Erythroblast (primary cell): ENCODE measurements at regions not wholly inside any gene's neighbourhood (a gene's known extent, or its start where the extent isn't known, plus 50 kb on each side); places are given as distances from the start of the nearest gene placed in this dataset.

Experiments
- DNase-seq, 2 experiments: peaks; one replicate each; lab custom pipeline; 2025; lab: John Stamatoyannopoulos, UW
- GATA1 ChIP-seq: IDR thresholded peaks from 2 replicates; pipeline ENCODE4 v1.6.1; 2011; ENCODE audit warnings: low read depth, mild to moderate bottlenecking, control low read depth, low read length, moderate library complexity
- POLR2A ChIP-seq: IDR thresholded peaks from 2 replicates; pipeline ENCODE4 v1.6.1; 2011; ENCODE audit warnings: mild to moderate bottlenecking, low read length

DNA sequence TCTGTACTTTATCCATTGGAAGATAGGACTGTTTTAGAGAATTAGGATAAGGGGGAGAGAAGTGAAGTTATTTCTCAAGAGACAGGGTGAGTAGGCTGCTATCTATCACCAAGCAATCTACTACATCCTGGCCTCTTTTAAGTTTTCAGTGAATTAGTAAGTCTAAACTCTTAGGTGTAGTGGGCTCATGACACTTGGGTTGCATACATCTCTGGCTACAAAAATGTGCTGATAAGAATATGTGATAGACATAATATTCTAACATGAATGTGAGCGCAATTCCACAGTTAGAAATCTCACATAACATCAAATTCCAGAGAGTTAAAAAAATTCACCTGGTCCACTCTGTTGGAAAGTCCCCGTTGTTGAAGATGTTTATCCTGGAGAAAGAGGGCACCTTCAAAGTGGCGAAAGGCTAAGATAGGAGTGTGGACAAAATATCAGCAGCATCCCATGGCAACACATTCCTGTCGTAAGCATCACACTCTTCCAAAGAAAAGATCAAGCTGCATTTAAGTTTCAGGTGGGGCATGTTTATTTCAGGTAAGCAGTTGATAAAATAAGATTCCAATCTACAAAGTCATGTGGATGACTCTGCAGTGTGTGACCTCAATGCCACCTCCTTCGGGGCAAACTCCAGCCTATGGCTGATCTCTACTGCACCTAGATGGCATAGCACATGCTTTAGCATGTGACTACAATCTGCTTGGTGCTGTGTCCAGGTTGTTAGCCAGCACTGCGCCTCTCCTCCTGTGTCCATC lies 111.7 kb upstream of the NEDD9 start:
- TF ChIP-seq GATA1 (no peak), POLR2A (no peak)
- DNase-seq: no peak

DNA sequence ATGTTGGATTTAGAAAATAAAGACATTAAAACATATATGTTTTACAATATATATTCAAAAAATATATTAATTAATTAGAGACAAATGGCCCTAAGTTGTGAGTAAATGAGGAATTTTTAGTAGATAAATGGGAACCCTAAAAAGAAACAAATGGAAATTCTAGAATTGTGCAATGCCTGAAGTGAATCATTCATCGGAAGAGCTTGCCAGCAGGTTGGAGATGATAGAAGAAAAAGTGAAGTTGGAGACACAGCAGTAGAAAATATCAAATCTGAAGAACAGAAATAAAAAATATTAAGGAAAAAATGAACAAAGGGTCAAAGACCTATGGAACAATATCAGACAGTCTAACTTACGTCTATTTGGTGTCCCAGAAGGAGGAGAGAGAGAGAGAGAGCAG lies 109.4 kb upstream of the NEDD9 start:
- no peak for DNase-seq
- no peak for TF ChIP-seq GATA1
- no peak for TF ChIP-seq POLR2A

DNA sequence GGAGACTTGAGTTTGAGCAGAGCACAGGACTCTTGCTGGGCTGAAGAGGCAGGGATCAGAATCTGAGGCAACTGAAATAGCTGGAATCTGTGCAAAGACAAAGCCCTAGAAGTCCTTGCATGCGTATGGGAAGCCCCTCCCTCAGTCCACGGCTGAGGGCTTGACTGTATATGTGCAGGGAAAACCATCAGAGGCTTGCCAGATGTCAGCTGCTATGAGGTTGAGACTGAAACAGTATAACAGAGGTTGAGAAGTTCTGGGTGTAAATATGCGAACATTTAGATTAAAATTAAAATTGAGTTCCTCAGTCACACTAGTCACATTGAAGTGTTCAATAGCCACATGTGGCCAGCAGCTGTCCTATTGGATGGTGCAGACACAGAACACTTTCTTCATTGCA lies 108.8 kb upstream of the NEDD9 start:
- DNase-seq: no peak

DNA sequence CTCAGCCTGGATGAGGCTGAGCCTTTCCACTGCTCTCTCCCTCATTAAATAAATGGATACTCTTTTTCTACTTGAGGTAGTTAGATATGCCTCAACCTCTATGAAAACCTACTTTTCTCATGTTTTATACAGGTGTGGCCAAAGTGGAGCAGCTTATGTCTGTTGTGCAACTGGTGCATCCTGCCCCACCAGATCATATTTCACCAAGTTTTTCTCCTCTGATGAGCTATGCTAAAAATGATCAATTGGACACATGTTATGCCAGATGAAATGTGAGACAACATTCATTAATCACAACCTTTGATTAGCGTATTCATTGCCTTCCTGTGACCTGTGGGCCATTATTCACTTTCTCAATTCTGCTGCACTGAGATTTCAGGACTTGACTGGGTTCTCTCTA lies 106.9 kb upstream of the NEDD9 start:
- TF ChIP-seq GATA1 (no peak), POLR2A (no peak)
- no peak for DNase-seq

More for the DNA sequence above, 108.8 kb upstream of the NEDD9 start:
- TF ChIP-seq GATA1 (no peak), POLR2A (no peak)

DNA sequence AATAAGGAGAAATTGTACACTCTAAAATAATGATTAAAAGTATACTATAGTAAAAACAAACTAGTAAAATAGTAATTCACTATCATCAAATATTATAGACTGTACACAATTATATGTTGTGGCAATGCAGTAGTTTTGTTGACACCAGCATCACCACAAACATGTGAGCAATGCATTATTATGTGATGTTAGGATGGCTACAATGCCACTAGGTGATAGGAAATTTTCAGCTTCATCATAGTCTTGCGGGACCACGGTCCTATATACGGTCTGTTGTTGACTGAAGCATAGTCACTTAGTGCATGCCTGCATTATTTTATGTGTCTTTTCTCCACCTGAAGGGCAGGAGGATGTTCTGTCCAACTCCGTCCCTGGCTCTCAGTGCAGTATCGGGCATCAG lies 104.8 kb upstream of the NEDD9 start:
- DNase-seq: no peak
- TF ChIP-seq POLR2A (no peak), GATA1 (no peak)

DNA sequence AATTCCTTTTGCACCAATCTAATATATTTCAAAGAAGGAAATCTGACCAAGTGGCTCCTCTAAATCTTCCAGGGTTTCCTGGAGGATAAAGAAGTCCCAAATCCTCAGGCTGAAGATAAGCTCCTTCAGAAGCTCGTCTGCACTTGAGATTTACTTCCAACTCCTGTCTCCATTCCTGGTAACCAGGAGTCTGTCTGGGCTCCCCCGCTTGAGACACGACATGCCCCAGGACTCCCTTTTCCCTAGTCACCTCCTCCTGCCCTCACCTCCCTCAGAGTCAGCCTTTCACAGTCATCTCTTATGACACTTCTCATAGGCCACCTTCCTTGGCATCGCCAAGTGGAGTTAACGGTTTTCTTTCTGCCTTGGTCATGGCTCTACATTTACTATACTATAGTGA lies 103.4 kb upstream of the NEDD9 start:
- DNase-seq: no peak
- TF ChIP-seq POLR2A (no peak), GATA1 (no peak)

DNA sequence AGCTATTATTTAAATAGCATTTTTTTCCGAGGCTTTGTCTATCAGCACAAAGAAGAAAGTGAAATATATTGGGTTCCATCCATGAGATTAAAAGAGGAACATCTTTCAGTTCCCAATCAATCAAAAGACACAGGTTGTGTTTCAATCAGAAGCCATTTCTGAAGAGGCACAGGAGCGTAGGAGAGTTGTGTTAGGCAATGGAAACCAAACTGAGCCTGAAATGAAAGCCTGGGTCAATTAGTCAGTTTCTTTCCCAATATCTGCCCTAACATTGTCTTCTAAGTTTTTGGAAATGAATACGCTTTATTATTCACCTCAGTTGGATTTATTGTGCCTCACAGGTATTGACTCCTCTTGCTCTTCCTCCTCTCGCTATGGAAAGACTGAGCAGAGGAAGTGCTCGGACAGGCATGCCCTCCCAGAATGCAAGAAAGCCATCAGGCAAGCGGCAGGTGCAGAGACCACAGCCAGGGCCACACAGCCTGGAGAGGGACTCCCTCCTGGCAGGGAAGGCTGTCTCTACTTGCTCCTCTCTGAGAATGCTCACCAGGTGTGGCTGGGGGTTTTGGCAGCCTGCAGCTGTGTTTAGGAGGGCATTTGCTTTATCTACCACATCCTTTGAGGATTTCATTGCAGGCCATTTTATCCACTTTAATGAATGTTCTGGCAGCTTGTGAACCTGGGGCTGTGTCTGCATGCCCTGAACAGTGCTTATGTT lies 100.8 kb upstream of the NEDD9 start:
- DNase-seq: no peak
- TF ChIP-seq GATA1 (no peak), POLR2A (no peak)

DNA sequence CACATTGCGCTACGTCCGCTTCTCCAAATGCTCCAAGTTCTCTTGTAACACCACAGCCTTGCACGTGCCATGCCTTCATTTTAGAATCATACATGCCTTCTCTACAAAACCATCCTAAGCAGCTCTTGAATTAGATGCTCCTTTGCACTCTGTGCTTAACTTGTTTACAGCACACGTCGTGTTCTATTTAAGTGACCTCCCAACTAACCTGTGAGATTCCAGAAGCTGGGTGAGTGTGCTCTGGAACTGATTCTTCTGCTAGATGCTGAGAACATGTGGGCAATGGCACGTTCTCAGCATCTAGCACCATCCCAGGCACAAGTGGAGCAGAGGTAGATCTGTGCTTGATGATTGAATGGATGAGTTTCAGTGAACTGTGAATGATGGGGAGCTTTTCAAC lies 100.0 kb upstream of the NEDD9 start:
- no peak for DNase-seq
- no peak for TF ChIP-seq GATA1
- no peak for TF ChIP-seq POLR2A

DNA sequence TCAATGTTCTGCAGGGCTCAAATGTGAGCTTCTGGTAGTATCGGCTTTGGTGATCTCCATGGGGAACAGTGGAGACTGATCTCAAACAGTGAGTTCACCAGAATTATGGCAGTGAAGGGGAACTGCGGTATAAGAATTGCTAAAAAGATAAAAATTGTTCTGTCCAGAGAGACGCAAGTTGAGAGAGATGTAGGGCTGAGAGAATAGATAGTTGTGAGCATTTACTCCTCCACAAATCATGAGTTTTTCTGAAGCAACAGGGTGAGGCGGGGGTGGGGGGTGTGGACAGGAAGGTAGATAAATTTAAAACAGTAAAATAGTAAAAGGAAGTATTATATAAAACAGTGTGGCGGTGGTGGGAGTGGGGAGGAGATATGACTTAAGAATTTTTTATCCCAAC lies 98.6 kb upstream of the NEDD9 start:
- TF ChIP-seq POLR2A (no peak), GATA1 (no peak)
- no peak for DNase-seq

DNA sequence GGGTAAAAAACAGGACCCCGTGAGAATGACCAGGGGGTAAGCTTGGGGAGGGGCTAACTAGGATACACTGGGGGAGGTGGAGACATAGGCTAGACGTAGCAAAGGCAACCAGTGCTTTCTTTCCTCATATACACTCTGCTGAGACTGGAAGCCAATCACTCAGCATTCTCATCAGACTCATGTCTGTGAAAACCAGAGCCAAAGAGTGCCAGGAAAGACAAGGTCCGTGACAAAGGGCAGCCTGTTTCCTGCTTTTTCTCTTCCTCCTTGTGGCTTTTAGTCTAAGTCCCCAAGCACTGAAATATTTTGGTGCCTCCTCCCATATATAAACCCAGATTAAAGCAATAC lies 97.9 kb upstream of the NEDD9 start:
- no peak for TF ChIP-seq POLR2A
- no peak for TF ChIP-seq GATA1

DNA sequence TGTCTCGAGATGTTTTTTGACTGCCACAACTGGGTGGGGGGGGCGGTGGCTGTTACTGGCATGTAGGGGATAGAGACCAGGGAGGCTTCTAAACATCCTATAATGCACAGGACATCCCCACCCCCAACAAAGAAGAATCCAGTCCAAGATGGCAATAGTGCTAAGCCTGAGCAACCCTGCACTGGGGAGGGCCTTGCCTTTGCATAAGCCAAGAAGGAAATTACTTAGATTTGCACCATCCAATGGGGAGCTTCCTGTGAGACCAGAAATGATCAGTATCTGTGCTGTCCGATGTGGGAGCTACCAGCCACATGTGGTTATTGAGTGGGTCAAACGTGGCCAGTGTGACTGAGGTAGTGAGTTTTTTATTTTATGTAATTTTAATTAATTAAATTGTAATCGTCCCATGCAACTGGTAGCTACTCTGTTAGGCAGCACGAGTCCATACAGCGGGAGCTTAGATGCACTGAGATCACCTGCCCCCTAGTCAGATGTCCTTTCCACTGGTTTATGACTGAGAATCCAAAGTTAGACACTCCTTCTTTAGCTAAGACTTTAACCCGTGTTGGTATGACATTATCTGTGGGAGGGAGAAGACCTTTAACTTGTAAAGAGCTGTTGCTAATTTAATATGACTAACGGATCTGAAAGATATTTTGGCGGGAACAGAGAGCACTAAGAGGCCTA lies 97.4 kb upstream of the NEDD9 start:
- no peak for TF ChIP-seq GATA1
- no peak for TF ChIP-seq POLR2A
- DNase-seq: no peak

More for the DNA sequence above, 97.9 kb upstream of the NEDD9 start:
- no peak for DNase-seq

DNA sequence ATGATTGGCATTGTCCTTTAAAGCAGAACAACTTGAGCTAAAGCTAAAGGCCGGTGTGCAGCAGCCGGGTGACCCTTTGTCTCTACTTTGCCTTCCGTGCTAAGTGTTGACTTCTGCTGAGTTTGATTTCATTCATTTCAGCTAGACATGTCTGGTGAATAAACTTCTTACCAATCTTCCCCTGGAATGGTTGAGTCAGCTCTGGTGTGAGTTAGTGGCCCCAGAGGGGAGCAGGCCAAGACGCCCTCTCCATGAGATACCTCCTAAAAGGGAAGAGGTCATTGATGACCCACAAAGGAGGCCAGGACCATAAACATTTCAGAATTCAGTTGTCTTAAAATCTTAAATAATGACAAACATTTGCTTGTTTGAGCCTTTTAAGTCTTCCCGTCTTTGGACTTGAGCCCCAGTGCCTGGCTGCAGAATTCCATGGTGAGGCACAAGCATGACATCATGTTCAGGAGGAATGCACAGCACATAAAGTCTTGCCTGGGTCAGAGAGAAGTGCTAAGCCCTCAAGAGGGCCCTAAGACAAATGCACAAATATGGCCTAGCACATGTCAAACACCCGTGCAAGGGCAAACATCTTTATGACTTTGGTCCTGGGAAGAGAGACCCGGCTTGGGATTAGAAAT lies 96.3 kb upstream of the NEDD9 start:
- TF ChIP-seq POLR2A: no peak
- TF ChIP-seq GATA1: no peak
- no peak for DNase-seq

DNA sequence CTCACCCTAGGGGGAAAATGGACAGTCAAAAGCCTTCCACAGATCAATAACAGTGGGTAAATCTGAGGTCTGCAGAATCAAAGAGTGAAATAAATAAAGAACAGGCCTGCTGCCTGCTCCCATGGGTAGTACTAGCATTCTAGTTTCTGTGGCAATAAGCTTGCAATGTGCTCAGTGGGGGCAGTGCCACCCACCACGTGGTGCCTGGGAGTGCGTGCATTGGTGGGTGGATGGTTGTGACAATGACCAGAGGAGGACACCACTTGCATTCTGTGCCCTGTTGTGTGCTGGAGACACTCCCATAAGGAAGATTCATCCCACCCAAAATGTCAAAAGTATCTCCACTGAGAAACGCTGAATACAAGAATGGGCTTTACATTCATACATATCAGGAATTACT lies 95.5 kb upstream of the NEDD9 start:
- DNase-seq: no peak
- no peak for TF ChIP-seq GATA1
- TF ChIP-seq POLR2A: no peak

DNA sequence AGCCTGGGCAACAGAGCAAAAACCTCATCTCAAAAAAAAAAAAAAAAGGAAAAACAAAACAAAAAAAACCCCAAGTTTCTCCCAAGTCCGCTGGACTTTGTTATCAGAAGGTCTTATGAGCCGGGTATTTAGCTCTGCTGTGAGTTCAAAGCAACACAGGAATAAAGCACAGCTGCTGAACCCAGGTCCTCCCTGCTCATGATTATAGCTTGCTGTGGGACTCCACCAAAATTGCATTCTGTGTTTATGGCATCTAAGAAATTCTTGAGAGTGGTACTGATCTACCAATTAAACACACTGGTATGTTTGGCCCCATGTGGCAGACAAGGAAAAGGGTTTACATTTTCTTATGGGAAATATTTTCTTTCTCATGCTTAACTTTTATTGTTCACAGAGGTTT lies 93.6 kb upstream of the NEDD9 start:
- no peak for DNase-seq
- TF ChIP-seq GATA1: no peak
- no peak for TF ChIP-seq POLR2A
